ENCODE measurements at regions not wholly inside any gene's neighbourhood (a gene's known extent, or its start where the extent isn't known, plus 50 kb on each side); places are given as distances from the start of the nearest gene placed in this dataset.

- TF ChIP-seq TAF1 (IDR thresholded peaks at IDR 0.05; ENCODE audit: borderline replicate concordance, low read depth, low read length) (no peak), POLR2AphosphoS5 (IDR thresholded peaks at IDR 0.05; ENCODE audit: low read depth, low read length) (no peak)
Observed at GRCh38 chr10:8758029-8758428, 703.5 kb downstream of the GATA3 start.
